GM23338 (cell line): ENCODE measurements at regions not wholly inside any gene's neighbourhood (a gene's known extent, or its start where the extent isn't known, plus 50 kb on each side); places are given as distances from the start of the nearest gene placed in this dataset.

ENCODE experiments used
- ATAC-seq: fragments of 200-7000 bp; cut with Tn5 transposase; 3 replicates; pipeline ENCODE4 v1.9.1; 2020
- DNase-seq: peaks from one replicate; pipeline ENCODE4 v3.0.0-alpha.2; 2015; ENCODE audit warnings: low spot score
- H2AFZ ChIP-seq: fragments of 200-600 bp; sonication (generic); 2 replicates; pipeline ENCODE4 v1.8.0; 2016; ENCODE audit warnings: antibody characterized with exemption, mild to moderate bottlenecking, moderate library complexity
- H3F3A ChIP-seq: fragments of 200-600 bp; sonication (generic); replicated peaks from 2 replicates; pipeline ENCODE4 v1.8.0; 2017; ENCODE audit warnings: antibody characterized with exemption, mixed run types, low read depth
- H3K27ac ChIP-seq: fragments of 200-600 bp; sonication (generic); 2 replicates; pipeline ENCODE4 v1.6.1; 2016; ENCODE audit warnings: low read depth
- H3K27me3 ChIP-seq: fragments of 200-600 bp; sonication (generic); 2 replicates; pipeline ENCODE4 v1.8.0; 2016; ENCODE audit warnings: mild to moderate bottlenecking, mixed run types, moderate library complexity; ENCODE audit not compliant: insufficient read depth
- H3K36me3 ChIP-seq: fragments of 200-600 bp; sonication (generic); 2 replicates; pipeline ENCODE4 v1.8.0; 2016; ENCODE audit warnings: mild to moderate bottlenecking; ENCODE audit not compliant: insufficient read depth
- H3K4me1 ChIP-seq: fragments of 200-600 bp; sonication (generic); 2 replicates; pipeline ENCODE4 v1.8.0; 2016; ENCODE audit warnings: mild to moderate bottlenecking, moderate library complexity; ENCODE audit not compliant: insufficient read depth
- H3K4me2 ChIP-seq: fragments of 200-600 bp; sonication (generic); 2 replicates; pipeline ENCODE4 v1.7.1; 2017; ENCODE audit warnings: mixed run types
- H3K4me3 ChIP-seq: fragments of 200-600 bp; sonication (generic); 2 replicates; pipeline ENCODE4 v1.6.1; 2016; ENCODE audit warnings: mixed run types
- H3K79me2 ChIP-seq: fragments of 200-600 bp; sonication (generic); replicated peaks from 2 replicates; pipeline ENCODE4 v1.8.0; 2017; ENCODE audit warnings: mild to moderate bottlenecking; ENCODE audit not compliant: insufficient read depth
- H3K9me2 ChIP-seq: fragments of 200-600 bp; sonication (generic); 2 replicates; pipeline ENCODE4 v1.8.0; 2017; ENCODE audit not compliant: insufficient read depth
- H4K20me1 ChIP-seq: fragments of 200-600 bp; sonication (generic); replicated peaks from 2 replicates; pipeline ENCODE4 v1.8.0; 2017; ENCODE audit warnings: mild to moderate bottlenecking; ENCODE audit not compliant: insufficient read depth
- H3K27ac Mint-ChIP-seq: 2 replicates; pipeline ENCODE4 v1.8.0; 2020; ENCODE audit warnings: inconsistent platforms, mild to moderate bottlenecking, moderate library complexity, mixed read lengths
- H3K27me3 Mint-ChIP-seq: 3 replicates; pipeline ENCODE4 v1.8.0; 2022; ENCODE audit warnings: low read depth, mild to moderate bottlenecking, moderate library complexity, mixed read lengths, inconsistent platforms; ENCODE audit not compliant: insufficient read depth, poor library complexity
- H3K36me3 Mint-ChIP-seq: 3 replicates; pipeline ENCODE4 v1.8.0; 2021; ENCODE audit warnings: low read depth, mild to moderate bottlenecking, inconsistent platforms, moderate library complexity, mixed read lengths
- H3K4me1 Mint-ChIP-seq: 3 replicates; pipeline ENCODE4 v1.8.0; 2020; ENCODE audit warnings: mild to moderate bottlenecking, inconsistent platforms, mixed read lengths
- H3K4me3 Mint-ChIP-seq: 3 replicates; pipeline ENCODE4 v1.8.0; 2021; ENCODE audit warnings: moderate library complexity, mild to moderate bottlenecking, inconsistent platforms, mixed read lengths
- H3K9me3 Mint-ChIP-seq: 3 replicates; pipeline ENCODE4 v1.8.0; 2020; ENCODE audit warnings: moderate library complexity, mild to moderate bottlenecking, inconsistent platforms, mixed read lengths
- CTCF ChIP-seq, 2 experiments: fragments of 200-600 bp in 1 of 2; sonication (generic) in 1 of 2; conservative IDR thresholded peaks; 2 replicates each; pipeline versions ENCODE4 v1.5.1 to v1.6.1; 2016 to 2017; ENCODE audit warnings: antibody characterized with exemption in 2 of 2, low read depth in 2 of 2, mild to moderate bottlenecking in 2 of 2, moderate library complexity in 1 of 2
- EZH2 ChIP-seq: fragments of 200-600 bp; sonication (generic); IDR thresholded peaks from one replicate; pipeline ENCODE4 v1.8.0; 2017; ENCODE audit warnings: antibody characterized with exemption, mild to moderate bottlenecking, low read depth; ENCODE audit not compliant: unreplicated experiment
- EZH2phosphoT487 ChIP-seq: fragments of 200-600 bp; sonication (generic); IDR thresholded peaks from one replicate; pipeline ENCODE4 v1.8.1; 2018; ENCODE audit warnings: antibody characterized with exemption; ENCODE audit not compliant: unreplicated experiment
- POLR2AphosphoS5 ChIP-seq: IDR thresholded peaks from 2 replicates; pipeline ENCODE4 v1.6.1; 2016; ENCODE audit warnings: antibody characterized with exemption, low read depth
- REST ChIP-seq: IDR thresholded peaks from one replicate; pipeline ENCODE4 v1.6.1; 2018; ENCODE audit warnings: antibody characterized with exemption; ENCODE audit not compliant: unreplicated experiment
- STAT1 ChIP-seq: IDR thresholded peaks from one replicate; pipeline ENCODE4 v1.6.1; 2016; ENCODE audit warnings: antibody characterized with exemption; ENCODE audit not compliant: unreplicated experiment
- ZNF114 ChIP-seq: fragments of 250-450 bp; sonication (Bioruptor Pico); IDR thresholded peaks from 2 replicates; pipeline ENCODE4 v1.5.0; 2020; ENCODE audit warnings: mild to moderate bottlenecking, moderate library complexity
- ZNF331 ChIP-seq: fragments of 250-450 bp; sonication (Bioruptor Pico); IDR thresholded peaks from 2 replicates; pipeline ENCODE4 v1.5.0; 2020; ENCODE audit warnings: low read depth, mild to moderate bottlenecking, moderate library complexity
- ZNF462 ChIP-seq: fragments of 250-450 bp; sonication (Bioruptor Pico); IDR thresholded peaks from 2 replicates; pipeline ENCODE4 v1.5.0; 2020; ENCODE audit warnings: mild to moderate bottlenecking, moderate library complexity

- TF ChIP-seq ZNF462 (CRISPR knock-in tag) = no peak
- TF ChIP-seq ZNF331 (CRISPR knock-in tag) = no peak
- TF ChIP-seq REST = no peak
- TF ChIP-seq EZH2 = no peak
These were observed 299.9 kb downstream of the RPS24 start (continued) for GRCh38 chr10:78333362-78334143.

- H3K4me3 ChIP-seq = no peak overlapping the region
- no peak overlapping the region for H3K4me3 Mint-ChIP-seq
- peaks cover 8% of the 10 kb centered on the region for H3K27me3 Mint-ChIP-seq
- H3K4me2 ChIP-seq = no peak overlapping the region
- H3K79me2 ChIP-seq = no peaks in the 10 kb centered on the region
- no peak overlapping the region for H2AFZ ChIP-seq
- no peaks in the 10 kb centered on the region for H3F3A ChIP-seq
- ATAC-seq = no peak
- no peaks in the 10 kb centered on the region for H3K27me3 ChIP-seq
- peaks cover 3% of the 10 kb centered on the region; the same call in 1 of the 3 replicates for H3K9me3 Mint-ChIP-seq
- no peak overlapping the region for H3K27ac Mint-ChIP-seq
- no peak for DNase-seq
- H3K36me3 ChIP-seq = no peaks in the 10 kb centered on the region
- no peaks in the 10 kb centered on the region for H4K20me1 ChIP-seq
- H3K4me1 ChIP-seq = 0 out of 2 replicates have a peak, but pooled peaks cover 3% of the 10 kb centered on the region
- H3K4me1 Mint-ChIP-seq = peaks cover 10% of the 10 kb centered on the region
- 0 out of 2 replicates have a peak, but pooled peaks cover 5% of the 10 kb centered on the region for H3K9me2 ChIP-seq
- peaks cover 2% of the 10 kb centered on the region; the same call in 1 of the 3 replicates for H3K36me3 Mint-ChIP-seq
- no peak overlapping the region for H3K27ac ChIP-seq
- no peak for TF ChIP-seq CTCF (conservative IDR thresholded peaks at IDR 0.05; ENCODE audit: low read depth in 2 of 2)
- no peak for TF ChIP-seq ZNF114 (CRISPR knock-in tag)
- TF ChIP-seq EZH2phosphoT487 = no peak
- no peak for TF ChIP-seq POLR2AphosphoS5
- no peak for TF ChIP-seq ZNF331 (CRISPR knock-in tag)
- no peak for TF ChIP-seq STAT1
These were observed 301.7 kb downstream of the RPS24 start for GRCh38 chr10:78335371-78335690.
